OCI-LY3 (cell line): ENCODE measurements at regions not wholly inside any gene's neighbourhood (a gene's known extent, or its start where the extent isn't known, plus 50 kb on each side); places are given as distances from the start of the nearest gene placed in this dataset.

Experiments
- EZH2phosphoT487 ChIP-seq: fragments of 200-600 bp; shearing (Covaris generic); IDR thresholded peaks from 2 replicates; pipeline ENCODE4 v1.6.1; 2018; ENCODE audit warnings: antibody characterized with exemption, mixed run types, low read depth
- TF ChIP-seq, protein P1 (sequence below): fragments of 200-600, 300-600 bp; sonication (generic); IDR thresholded peaks from 2 replicates; pipeline ENCODE4 v1.5.1; 2014; ENCODE audit warnings: antibody characterized with exemption, low read length, low read depth

DNA sequence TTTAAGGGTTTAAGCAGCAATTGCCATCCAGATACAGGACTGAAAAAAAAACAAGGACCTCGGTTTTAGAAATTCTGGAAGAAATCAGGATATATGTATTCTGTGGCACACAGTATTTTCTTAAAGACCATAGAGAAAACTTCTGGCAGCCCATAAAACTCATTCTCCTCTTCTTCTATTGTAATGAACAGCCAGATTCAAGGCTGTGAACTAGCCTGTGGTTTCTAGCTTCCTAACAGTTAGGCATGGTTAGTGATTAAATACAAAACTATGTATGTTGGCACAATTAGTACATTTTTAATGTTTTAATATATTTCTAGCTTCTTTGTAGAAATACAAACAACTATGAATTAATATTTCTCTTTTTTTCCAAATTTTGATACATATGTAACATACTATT is 555.7 kb downstream of the DSC3 start:
- TF ChIP-seq, protein P1, sequence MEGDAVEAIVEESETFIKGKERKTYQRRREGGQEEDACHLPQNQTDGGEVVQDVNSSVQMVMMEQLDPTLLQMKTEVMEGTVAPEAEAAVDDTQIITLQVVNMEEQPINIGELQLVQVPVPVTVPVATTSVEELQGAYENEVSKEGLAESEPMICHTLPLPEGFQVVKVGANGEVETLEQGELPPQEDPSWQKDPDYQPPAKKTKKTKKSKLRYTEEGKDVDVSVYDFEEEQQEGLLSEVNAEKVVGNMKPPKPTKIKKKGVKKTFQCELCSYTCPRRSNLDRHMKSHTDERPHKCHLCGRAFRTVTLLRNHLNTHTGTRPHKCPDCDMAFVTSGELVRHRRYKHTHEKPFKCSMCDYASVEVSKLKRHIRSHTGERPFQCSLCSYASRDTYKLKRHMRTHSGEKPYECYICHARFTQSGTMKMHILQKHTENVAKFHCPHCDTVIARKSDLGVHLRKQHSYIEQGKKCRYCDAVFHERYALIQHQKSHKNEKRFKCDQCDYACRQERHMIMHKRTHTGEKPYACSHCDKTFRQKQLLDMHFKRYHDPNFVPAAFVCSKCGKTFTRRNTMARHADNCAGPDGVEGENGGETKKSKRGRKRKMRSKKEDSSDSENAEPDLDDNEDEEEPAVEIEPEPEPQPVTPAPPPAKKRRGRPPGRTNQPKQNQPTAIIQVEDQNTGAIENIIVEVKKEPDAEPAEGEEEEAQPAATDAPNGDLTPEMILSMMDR = no peak
- TF ChIP-seq EZH2phosphoT487 = no peak
